ENCODE measurements at regions not wholly inside any gene's neighbourhood (a gene's known extent, or its start where the extent isn't known, plus 50 kb on each side); places are given as distances from the start of the nearest gene placed in this dataset.
"Not testable (repeated sequence)": the region's sequence is repeated elsewhere in the genome, so short reads cannot be mapped to it uniquely, and the experiment has no call there.

- FAIRE-seq, result no peak
- DNase-seq (ENCODE audit: insufficient read length, low spot score), result no peak
- TF ChIP-seq POLR2A (IDR thresholded peaks at IDR 0.05; ENCODE audit: low read depth, low read length), result no peak
These were observed 71.4 kb upstream of the GRK3 start for GRCh38 chr22:25492841-25493734.

DNA sequence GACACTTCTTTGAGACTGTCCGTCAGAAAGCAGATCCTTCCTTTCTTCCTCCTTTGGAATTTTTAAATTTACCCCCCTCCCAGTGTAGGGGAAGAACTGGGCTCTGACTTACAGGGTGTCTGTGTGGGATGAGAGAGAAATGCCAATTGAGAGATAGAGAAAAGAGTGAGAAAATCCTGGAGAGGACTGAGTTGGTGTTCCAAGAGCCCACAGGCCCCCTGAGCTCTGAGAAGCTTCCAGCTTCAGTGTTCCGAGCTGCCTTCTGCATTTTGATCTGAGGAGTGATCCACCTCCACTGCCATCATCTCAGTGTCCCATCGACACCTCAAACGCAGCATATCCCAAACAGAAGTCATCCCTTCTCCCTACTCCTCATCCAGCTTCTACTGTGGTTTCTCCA is 70.7 kb upstream of the GRK3 start:
- FAIRE-seq, result no peak
- TF ChIP-seq POLR2A (IDR thresholded peaks at IDR 0.05; ENCODE audit: low read depth, low read length), result no peak
- DNase-seq (ENCODE audit: insufficient read length, low spot score), result no peak

GRCh38 chr22:25494774-25495173 is 69.7 kb upstream of the GRK3 start:
- no peak for DNase-seq (ENCODE audit: insufficient read length, low spot score)
- TF ChIP-seq POLR2A (IDR thresholded peaks at IDR 0.05; ENCODE audit: low read depth, low read length), result no peak
- FAIRE-seq, result no peak

GRCh38 chr22:25495285-25495684 is 69.2 kb upstream of the GRK3 start:
- DNase-seq (ENCODE audit: insufficient read length, low spot score), result no peak
- no peak for FAIRE-seq

GRCh38 chr22:25496396-25497064 is 67.9 kb upstream of the GRK3 start:
- DNase-seq (ENCODE audit: insufficient read length, low spot score) (no peak), FAIRE-seq (no peak)
- no peak for TF ChIP-seq POLR2A (IDR thresholded peaks at IDR 0.05; ENCODE audit: low read depth, low read length)

More at GRCh38 chr22:25495285-25495684, 69.2 kb upstream of the GRK3 start:
- TF ChIP-seq POLR2A (IDR thresholded peaks at IDR 0.05; ENCODE audit: low read depth, low read length), result no peak

GRCh38 chr22:25497181-25497641 is 67.3 kb upstream of the GRK3 start:
- TF ChIP-seq POLR2A (IDR thresholded peaks at IDR 0.05; ENCODE audit: low read depth, low read length), result no peak
- FAIRE-seq (no peak), DNase-seq (ENCODE audit: insufficient read length, low spot score) (no peak)

GRCh38 chr22:25497716-25498115 is 66.8 kb upstream of the GRK3 start:
- DNase-seq (ENCODE audit: insufficient read length, low spot score) (no peak), FAIRE-seq (no peak)
- no peak for TF ChIP-seq POLR2A (IDR thresholded peaks at IDR 0.05; ENCODE audit: low read depth, low read length)

DNA sequence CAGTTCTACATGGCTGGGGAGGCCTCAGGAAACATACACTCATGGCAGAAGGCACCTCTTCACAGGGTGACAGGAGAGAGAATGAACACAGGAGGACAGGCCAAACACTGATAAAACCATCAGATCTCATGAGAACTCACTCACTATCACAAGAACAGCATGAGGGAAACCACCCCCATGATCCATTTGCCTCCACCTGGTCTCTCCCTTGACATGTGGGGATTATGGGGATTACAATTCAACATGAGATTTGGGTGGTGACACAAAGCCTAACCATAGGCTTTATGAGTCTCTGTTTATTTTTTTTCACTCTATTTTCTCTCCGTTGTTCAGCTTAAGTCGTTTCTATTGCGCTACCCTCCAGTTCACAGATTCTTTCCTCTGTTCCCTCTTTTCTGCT is 63.8 kb upstream of the GRK3 start:
- DNase-seq (ENCODE audit: insufficient read length, low spot score); FAIRE-seq: not testable (repeated sequence)

- not testable (repeated sequence) for FAIRE-seq; DNase-seq (ENCODE audit: insufficient read length, low spot score)
These were observed 60.5 kb upstream of the GRK3 start for GRCh38 chr22:25504017-25504416.

DNA sequence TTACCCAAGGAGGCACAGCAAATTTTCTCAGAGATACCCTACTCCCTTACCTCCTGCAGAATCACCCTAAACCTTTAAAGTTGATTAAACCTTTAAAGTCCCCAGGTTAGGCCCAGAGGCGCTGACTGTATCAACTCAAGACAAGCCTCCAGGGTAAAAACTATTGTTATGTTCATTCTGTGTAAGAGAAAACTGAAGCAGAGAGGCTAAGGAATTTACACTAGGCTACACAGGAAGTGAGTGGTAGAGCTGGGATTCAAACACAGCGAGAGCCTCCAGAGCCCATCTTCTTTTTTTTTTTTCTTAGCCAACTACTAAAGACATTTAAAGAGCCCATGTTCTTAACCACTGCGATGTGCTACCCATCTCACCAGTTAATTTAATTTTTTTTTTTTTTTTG is 56.3 kb upstream of the GRK3 start:
- no peak for FAIRE-seq
- no peak for DNase-seq (ENCODE audit: insufficient read length, low spot score)
- TF ChIP-seq POLR2A (IDR thresholded peaks at IDR 0.05; ENCODE audit: low read depth, low read length), result no peak

DNA sequence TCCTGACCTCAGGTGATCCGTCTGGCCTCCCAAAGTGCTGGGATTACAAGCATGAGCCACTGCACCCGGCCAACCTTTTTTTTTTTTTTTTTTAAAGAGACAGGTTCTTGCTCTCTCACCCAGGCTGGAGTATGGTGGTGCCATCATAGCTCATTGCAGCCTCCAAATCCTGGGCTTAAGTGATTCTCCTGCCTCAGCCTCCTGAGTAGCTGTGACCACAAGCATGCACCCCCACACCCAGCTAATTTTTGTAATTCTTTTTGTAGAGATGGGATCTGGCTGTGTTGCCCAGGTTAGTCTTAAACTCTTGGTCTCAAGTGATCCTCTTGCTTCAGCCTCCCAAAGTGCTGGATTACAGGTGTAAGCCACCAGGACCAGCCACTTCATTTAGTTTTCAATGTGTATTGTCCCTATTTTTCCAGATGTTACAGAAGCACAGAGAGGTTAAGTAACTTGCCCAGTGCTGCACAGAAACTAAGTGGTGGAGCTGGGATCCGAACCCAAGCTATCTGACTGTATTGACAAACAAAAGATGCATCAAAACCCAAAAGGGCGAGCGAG is 55.6 kb upstream of the GRK3 start:
- DNase-seq (ENCODE audit: insufficient read length, low spot score), result no peak
- FAIRE-seq, result no peak
- TF ChIP-seq POLR2A (IDR thresholded peaks at IDR 0.05; ENCODE audit: low read depth, low read length), result no peak

- no peak for TF ChIP-seq POLR2A (IDR thresholded peaks at IDR 0.05; ENCODE audit: low read depth, low read length)
- no peak for FAIRE-seq
- DNase-seq (ENCODE audit: insufficient read length, low spot score), result no peak
These were observed 55.1 kb upstream of the GRK3 start for GRCh38 chr22:25509374-25509791.

- FAIRE-seq (no peak), DNase-seq (ENCODE audit: insufficient read length, low spot score) (no peak)
- no peak for TF ChIP-seq POLR2A (IDR thresholded peaks at IDR 0.05; ENCODE audit: low read depth, low read length)
These were observed 53.6 kb upstream of the GRK3 start for GRCh38 chr22:25510876-25511275.

- no peak for DNase-seq (ENCODE audit: insufficient read length, low spot score)
- FAIRE-seq, result no peak
- no peak for TF ChIP-seq POLR2A (IDR thresholded peaks at IDR 0.05; ENCODE audit: low read depth, low read length)
These were observed 52.8 kb upstream of the GRK3 start for GRCh38 chr22:25511725-25512124.

Measured in H54 (cell line).